Lower leg skin (tissue), 3 donors: ENCODE measurements at regions not wholly inside any gene's neighbourhood (a gene's known extent, or its start where the extent isn't known, plus 50 kb on each side); places are given as distances from the start of the nearest gene placed in this dataset.

Source experiments
- POLR2A ChIP-seq, 2 donors: fragments of 450-650 bp; IDR thresholded peaks; one replicate each; pipeline ENCODE4 v1.6.1; 2016 to 2017; ENCODE audit warnings: antibody characterized with exemption in 2 of 2, mild to moderate bottlenecking in 1 of 2, moderate library complexity in 1 of 2
- TF ChIP-seq, protein P1 (sequence below), 3 donors: fragments of 450-650 bp; IDR thresholded peaks; one replicate each; pipeline ENCODE4 v1.5.1; 2016; ENCODE audit warnings: antibody characterized with exemption in 3 of 3, mild to moderate bottlenecking in 3 of 3, moderate library complexity in 2 of 3

DNA sequence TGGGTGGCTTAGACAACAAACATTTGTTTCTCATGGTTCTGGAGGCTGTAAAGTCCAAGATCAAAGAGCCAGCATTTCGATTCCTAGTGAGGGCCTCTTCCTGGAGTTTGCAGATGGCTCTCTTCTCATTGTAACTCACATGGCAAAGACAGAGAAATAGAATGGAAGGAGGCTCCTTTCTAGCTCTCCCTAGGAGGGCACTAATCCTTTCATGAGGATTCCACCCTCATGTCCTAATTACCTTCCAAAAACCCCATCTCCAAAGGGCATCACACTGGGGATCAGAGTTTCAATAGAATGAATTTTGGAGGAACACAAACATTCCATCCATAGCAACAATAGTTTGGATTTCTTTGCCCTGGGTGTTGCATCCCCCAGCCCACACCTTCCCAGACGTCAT lies 247.3 kb downstream of the TTLL7 start:
- TF ChIP-seq, protein P1, sequence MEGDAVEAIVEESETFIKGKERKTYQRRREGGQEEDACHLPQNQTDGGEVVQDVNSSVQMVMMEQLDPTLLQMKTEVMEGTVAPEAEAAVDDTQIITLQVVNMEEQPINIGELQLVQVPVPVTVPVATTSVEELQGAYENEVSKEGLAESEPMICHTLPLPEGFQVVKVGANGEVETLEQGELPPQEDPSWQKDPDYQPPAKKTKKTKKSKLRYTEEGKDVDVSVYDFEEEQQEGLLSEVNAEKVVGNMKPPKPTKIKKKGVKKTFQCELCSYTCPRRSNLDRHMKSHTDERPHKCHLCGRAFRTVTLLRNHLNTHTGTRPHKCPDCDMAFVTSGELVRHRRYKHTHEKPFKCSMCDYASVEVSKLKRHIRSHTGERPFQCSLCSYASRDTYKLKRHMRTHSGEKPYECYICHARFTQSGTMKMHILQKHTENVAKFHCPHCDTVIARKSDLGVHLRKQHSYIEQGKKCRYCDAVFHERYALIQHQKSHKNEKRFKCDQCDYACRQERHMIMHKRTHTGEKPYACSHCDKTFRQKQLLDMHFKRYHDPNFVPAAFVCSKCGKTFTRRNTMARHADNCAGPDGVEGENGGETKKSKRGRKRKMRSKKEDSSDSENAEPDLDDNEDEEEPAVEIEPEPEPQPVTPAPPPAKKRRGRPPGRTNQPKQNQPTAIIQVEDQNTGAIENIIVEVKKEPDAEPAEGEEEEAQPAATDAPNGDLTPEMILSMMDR (IDR thresholded peaks at IDR 0.05) = no peak
- no peak for TF ChIP-seq POLR2A (IDR thresholded peaks at IDR 0.05)
